NCI-H2081 (cell line): ENCODE measurements at regions not wholly inside any gene's neighbourhood (a gene's known extent, or its start where the extent isn't known, plus 50 kb on each side); places are given as distances from the start of the nearest gene placed in this dataset.
"Not testable (repeated sequence)": the region's sequence is repeated elsewhere in the genome, so short reads cannot be mapped to it uniquely, and the experiment has no call there.

Experiments
- DNase-seq, 2 experiments: peaks; one replicate each; lab custom pipeline; 2025; lab: John Stamatoyannopoulos, UW

DNA sequence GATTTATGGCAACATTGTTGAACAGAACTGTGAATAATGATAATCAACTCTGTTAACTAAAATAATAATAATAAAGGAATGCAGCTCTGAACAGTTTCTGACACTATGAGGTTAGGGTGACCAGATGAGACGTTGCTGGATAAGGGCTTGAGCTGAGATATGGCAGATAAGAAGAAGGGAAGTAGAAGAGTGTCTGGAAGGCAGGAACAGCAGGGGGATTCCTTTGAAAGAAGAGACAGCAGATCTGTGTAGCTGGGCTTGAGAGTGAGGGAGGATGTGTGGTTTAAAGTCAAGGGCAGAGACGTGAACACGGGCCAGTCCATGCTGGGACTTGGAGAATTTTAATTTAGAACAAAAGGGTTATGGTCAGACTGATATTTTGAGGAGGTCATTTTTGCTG lies 273.1 kb upstream of the SLC14A2 start:
- DNase-seq, result no peak

DNA sequence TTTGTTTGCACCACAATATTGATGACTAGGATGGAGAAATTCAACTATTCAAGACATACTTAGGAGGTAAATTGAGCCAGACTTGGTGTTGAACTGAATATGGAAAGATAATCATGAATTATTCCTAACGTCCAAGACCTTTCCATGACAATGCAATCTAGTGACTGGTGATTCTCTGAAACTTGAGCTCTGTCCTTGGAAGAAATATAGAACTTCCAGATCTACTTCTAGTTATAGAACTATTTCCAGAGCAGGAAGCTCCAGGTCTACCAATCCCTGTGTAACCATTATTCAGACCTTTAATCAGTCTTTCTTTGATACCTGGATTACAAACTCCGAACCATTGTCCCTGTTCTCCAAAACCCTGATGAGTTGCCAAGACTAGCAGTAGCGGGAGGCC lies 272.6 kb upstream of the SLC14A2 start:
- DNase-seq, result no peak

DNA sequence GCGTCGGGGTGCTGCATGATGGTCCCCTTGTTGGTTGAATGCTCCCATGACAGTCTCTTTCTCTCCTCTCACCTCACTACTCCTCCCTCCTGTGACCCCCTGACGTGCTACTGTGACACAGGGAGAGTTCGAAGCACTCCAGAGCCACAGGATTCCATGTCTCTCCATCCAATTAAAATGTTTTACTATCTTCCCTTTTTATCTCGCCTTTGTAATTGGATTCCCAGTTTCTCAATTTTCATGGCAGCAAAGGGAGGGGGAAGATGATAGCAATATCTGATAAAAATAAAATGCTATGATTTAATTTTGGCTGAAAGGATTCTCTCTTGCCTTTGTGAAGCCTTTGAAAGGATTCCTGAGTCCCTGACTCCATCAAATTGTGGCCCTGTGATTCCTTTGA lies 271.9 kb upstream of the SLC14A2 start:
- no peak for DNase-seq

- not testable (repeated sequence) for DNase-seq
Measured at GRCh38 chr18:45344680-45345079, 270.6 kb upstream of the SLC14A2 start.

DNA sequence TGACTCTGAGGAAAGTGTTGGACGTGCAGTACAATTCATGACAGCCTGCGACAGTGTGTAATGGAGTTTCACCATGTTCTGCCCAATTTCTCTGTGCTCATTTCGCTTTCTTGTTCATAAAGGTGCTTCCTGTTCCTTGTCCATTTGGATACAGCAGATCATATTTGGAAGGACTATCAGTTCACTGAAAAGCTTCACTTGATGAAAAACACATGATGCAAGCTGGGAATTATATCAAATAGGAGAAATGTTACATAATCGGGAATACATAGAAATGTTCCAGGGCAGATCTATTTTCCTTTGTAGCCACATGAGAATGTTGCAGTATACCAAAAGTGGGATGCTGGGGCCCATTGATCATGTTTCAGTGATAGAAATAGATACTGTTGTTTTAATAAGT lies 266.3 kb upstream of the SLC14A2 start:
- DNase-seq, result no peak

DNA sequence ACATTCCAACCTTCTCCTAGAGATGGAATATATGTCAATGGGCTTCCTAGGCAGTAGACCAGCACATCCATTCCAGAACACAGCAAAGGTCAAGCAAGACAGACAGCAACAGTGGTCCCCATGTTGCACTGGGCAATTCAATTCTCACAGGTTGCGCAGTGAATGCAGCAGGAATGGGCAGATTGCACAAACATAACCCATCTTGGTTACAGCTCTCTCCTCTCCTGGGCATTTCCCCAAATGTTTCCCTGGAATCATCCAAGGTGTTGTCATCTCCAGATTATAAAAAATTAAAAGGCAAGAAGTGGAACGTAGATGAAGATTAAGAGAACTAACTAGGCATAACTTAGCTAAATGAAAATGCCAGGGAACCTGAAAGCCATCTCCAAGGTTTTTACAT lies 265.8 kb upstream of the SLC14A2 start:
- DNase-seq, result no peak

DNA sequence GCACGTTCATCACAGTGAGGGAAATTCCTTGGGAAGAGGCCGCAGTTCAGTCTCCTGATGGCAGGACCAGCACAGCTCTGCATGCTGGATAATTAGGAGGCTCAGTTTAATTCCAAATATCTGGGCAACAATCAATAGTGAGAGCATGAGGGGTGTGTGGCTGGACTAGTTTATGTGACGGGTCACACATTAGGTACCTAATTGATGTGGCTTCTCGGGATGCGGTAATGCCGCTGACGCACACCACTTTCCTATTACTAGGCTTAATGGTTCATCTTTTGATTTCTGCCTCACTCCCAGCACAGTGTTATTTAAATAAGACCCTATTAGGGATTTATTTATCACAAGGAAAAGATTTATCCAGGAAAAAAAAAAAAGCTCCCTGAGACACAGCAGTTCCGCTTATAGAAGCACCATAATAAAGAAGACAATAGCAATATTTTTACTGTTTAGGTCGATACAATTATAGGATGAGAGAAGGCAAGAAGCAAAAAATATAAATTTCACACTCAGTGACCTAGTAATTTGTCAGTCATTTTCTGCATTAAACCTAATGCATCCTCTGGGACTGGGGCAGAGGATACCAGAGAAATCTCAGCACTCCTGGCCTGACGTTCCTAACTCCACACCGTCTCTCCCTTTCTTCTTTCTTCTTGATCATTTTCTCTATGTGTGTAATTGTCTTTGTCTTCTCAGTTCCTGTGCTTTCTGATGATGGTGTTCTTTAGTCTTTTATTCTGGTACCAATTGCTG lies 264.7 kb upstream of the SLC14A2 start:
- DNase-seq, result no peak

- DNase-seq, result no peak
Measured at GRCh38 chr18:45352874-45353273, 262.4 kb upstream of the SLC14A2 start.

DNA sequence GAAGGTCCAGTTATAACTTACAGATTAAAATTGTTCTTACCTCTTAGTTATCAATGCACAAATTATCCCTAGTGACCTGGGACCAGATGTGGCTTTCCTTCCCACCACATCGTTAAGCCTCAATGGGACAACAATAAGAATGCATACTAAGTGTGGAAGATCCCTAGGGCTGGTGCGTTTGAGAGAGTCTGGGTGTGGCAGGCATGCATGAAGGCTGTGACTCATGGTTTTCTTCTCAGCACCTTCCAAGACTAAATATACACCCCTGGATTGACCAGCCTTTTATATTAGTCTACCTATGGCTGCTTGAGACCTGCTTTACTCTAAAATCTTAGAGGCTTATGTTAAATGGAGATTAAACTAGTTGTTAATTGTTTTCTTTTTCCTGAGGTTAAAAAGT lies 261.7 kb upstream of the SLC14A2 start:
- no peak for DNase-seq

DNA sequence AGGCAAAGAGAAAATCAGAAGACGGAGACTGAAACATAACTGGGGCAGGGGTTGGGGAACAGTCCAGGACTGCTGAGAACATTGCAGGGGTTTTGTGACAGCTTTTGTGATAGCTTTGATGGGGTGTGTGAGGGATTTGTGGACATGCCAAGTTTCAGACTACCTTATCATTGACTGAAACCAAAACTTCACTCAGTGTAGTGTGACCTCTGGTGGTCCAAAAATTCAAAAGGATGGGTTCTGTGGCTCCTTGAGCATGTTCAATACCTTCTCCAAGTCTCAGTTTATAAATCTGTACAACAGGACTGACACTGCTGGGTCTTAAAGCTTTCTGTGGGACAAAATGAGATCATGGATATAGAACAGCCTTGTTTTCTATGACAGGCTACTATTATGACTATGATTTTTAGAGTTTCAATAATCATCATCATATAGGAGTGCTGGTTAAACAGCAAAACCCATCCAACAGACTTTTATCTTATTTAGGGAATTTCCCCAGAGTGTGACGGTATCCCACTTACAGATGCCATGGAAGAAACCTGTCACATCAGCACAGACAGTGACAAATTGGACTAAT lies 259.2 kb upstream of the SLC14A2 start:
- no peak for DNase-seq

- peak in 1 of 2 experiments; percentile 45 for DNase-seq
Measured at GRCh38 chr18:45357686-45358470, 257.4 kb upstream of the SLC14A2 start.

DNA sequence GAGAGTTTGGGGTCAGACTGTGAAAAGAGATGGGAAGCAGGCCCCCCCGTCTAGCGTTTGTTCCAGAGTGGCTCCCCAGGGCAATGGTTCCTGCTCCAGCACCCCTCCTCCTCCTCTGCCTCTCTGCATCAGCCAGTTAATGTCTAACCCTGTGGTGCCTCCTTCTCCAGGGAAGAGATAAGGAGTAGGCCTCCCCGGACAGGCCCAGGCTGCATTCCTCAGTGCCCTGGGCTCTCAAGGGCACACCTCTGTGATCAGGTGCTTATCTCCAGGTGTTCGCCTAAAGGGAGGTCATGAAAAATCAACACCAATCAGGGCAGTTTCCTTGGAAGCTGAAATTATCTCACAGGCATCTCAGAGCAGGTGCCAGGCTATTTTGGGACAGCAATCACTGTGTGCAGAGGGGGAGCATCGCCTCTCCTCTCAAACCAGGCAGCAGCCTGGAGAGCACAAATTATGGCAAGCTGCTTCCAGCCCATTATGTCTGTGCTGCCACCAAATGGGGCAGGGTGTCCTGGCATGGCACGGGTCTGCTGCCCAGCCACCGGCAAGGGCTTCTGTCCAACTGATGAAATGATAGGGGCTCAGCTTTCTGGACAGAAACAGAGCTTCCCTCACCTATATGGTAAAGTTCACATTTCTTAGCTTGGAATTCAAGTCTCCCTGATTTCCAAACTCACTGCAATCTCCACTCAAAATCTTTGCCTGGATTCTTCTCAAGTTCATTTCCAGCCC lies 255.8 kb upstream of the SLC14A2 start:
- peak; percentile 75 to 94 for DNase-seq

- DNase-seq, result no peak
Measured at GRCh38 chr18:45361125-45361851, 254.0 kb upstream of the SLC14A2 start.

- DNase-seq, result no peak
Measured at GRCh38 chr18:45363196-45363595, 252.1 kb upstream of the SLC14A2 start.

DNA sequence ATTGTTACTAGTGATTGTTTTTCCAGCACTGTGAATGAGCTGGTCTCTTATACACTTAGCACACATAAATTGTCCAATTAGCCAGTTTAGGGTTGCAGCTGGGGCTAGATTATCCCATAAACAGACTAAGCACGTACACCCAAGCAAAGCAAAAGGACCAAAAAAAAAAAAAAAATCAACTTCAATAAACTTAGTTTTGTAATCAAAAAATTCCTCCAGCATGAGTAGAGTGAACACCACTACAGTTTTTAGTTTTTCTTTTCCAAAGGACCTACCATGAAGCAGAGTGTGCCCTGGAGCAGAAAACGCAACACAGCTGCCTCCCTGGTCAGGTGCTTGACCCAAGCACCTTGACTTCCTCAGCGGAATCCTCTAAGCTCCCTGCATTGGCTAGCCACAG lies 249.4 kb upstream of the SLC14A2 start:
- no peak for DNase-seq

DNA sequence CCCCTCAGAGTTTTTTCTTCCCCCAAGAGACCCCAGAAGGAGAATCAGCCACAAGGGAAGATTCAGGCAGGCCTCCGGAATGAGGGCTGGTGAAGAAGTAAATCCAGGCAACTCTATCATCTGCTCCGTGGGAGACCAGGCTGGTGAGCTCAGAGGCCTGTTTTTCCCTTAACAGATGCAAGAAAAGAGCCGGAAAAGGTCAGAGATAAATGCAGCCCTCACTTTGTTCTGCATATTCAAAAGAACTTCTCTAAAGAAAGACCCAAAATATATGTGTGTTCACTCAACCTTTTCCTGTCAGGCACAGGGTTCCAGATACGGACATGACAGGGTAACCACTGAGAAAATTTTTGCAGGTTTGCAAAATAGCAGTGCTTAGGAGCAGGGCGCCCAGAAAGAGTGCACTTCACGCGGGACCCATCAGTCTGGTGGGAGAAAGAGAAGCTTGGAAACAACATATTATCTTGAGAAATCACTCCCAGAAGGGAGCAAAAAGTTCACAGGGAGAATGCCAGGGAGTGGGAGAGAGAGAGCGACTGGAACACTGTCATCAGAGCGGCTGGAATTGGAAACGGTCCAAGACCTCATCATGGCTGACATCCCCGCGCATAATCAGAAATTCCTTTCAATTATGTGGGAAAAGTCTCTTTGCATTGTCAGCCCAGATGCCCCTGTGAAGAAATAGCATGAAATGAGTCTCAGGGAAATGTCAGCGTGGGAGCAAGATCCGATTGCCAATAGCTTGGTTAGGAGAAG lies 244.8 kb upstream of the SLC14A2 start:
- DNase-seq, result peak in 1 of 2 experiments; percentile 2

- DNase-seq, result no peak
Measured at GRCh38 chr18:45373286-45373880, 241.9 kb upstream of the SLC14A2 start.

- DNase-seq, result no peak
Measured at GRCh38 chr18:45374236-45374635, 241.0 kb upstream of the SLC14A2 start.

DNA sequence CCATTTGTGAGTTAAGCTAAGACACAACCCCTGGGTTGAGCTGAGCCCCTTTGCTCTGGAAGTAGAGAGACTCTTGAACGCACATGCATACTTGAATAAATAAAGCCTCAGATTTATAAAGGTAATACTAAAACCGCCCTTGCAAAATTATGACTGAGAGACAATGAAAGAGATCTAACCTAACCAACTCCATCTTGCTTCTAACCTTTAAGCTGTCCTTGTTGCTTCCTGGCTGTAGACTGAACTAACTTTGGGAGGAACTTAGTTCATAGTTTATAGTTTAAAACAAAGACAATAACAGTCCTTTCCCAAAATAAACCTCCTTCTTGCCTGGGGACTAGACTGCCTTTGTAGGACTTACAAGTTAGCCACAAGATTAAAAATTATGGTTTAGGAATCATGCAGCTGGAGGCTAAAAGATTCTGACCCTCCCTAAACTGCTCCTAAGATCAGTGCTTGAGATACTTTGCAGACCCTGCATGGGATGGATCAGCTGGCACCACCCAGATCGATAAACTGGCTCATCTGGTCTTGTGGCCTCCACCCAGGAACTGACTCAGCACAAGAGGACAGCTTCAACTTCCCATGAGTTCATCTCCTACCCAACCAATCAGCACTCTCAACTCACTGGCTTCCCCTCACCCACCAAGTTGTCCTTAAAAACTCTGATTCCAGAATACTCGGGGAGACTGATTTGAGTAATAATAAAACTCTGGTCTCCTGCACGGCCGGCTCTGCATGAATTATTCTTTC lies 240.2 kb upstream of the SLC14A2 start:
- DNase-seq, result no peak

DNA sequence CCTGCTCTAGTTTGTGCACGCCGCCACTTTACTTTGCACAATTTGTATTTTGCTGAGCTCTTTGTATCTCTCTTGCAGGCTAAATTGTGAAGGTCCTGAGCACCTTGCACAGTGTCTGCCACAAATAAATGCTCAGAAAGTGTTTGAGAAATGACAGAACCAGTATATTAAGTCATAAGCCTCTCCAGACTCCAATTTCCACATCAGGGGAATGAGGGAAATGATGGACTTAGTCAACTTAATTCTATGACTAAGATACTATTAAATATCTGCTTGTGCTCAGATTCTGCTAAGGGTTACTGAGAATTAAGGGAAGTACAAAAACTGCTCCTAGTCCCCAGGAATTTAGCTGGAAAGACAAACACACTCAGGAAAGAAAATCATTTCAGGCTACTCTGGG lies 239.1 kb upstream of the SLC14A2 start:
- no peak for DNase-seq
